ENCODE measurements at regions not wholly inside any gene's neighbourhood (a gene's known extent, or its start where the extent isn't known, plus 50 kb on each side); places are given as distances from the start of the nearest gene placed in this dataset.

GRCh38 chrX:40521868-40522450 lies 58.8 kb upstream of the ATP6AP2 start:
- no peaks in the 10 kb centered on the region for H3K36me3 ChIP-seq (ENCODE audit: control insufficient read depth, insufficient read depth, low read length)
- no peak for DNase-seq (ENCODE audit: low read depth)
- no peak for TF ChIP-seq CTCF (IDR thresholded peaks at IDR 0.05; ENCODE audit: insufficient read depth, low read length, severe bottlenecking)
- no peaks in the 10 kb centered on the region for H3K27me3 ChIP-seq (ENCODE audit: control insufficient read depth, insufficient read depth, low read length)
- no peak for FAIRE-seq
- no peak overlapping the region for H3K4me3 ChIP-seq (ENCODE audit: low read depth, low read length)

DNA sequence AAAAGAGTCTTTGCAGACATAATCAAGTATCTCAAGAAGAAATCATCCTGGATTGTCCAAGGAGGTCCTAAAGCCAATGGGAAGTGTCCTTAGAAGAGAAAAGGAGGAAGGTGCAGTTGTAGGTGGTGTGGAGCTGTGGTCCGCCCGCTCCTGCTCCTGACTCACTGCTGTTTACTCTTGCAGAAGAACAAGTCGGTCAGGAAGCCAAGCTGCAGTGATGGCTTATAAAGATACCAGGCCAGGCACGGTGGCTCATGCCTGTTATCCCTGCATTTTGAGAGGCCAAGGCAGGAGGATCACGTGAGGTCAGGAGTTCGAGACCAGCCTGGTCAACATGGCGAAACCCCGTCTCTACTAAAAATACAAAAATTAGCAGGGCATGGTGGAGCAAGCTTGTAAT lies 66.4 kb upstream of the ATP6AP2 start:
- DNase-seq (ENCODE audit: low read depth) (peak; percentile 7), FAIRE-seq (no peak)
- no peak for TF ChIP-seq CTCF (IDR thresholded peaks at IDR 0.05; ENCODE audit: insufficient read depth, low read length, severe bottlenecking)
- Histone ChIP-seq H3K4me3 (ENCODE audit: low read depth, low read length) (no peak overlapping the region), H3K27me3 (ENCODE audit: control insufficient read depth, insufficient read depth, low read length) (no peaks in the 10 kb centered on the region), H3K36me3 (ENCODE audit: control insufficient read depth, insufficient read depth, low read length) (no peaks in the 10 kb centered on the region)

- no peak for TF ChIP-seq CTCF (IDR thresholded peaks at IDR 0.05; ENCODE audit: insufficient read depth, low read length, severe bottlenecking)
Measured at GRCh38 chrX:40513835-40514234, 66.9 kb upstream of the ATP6AP2 start.

DNA sequence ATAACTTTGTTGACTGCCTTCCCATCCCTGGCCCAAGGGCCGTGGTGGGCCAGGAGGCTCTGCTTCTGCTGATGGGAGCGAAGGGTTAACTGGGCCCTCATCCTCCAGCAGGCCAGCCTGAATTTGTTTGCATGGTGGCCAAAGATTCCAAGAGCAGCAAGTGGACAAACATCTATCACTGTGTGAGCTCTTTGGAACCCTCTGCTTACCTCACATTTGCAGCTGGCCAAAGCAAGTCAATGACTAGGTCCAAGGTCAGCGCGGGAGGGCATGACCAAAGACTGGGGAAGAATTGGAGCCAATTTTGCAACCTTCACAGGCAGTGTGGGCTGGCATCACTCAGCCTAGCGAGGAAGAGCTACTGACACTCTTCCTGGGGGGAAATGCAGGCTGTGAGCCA lies 67.8 kb upstream of the ATP6AP2 start:
- FAIRE-seq = no peak

More at GRCh38 chrX:40513835-40514234, 66.9 kb upstream of the ATP6AP2 start:
- no peak overlapping the region for H3K4me3 ChIP-seq (ENCODE audit: low read depth, low read length)
- FAIRE-seq (no peak), DNase-seq (ENCODE audit: low read depth) (no peak)
- H3K27me3 ChIP-seq (ENCODE audit: control insufficient read depth, insufficient read depth, low read length) = no peaks in the 10 kb centered on the region
- no peaks in the 10 kb centered on the region for H3K36me3 ChIP-seq (ENCODE audit: control insufficient read depth, insufficient read depth, low read length)

GRCh38 chrX:40511258-40511657 lies 69.5 kb upstream of the ATP6AP2 start:
- FAIRE-seq (no peak), DNase-seq (ENCODE audit: low read depth) (no peak)
- TF ChIP-seq CTCF (IDR thresholded peaks at IDR 0.05; ENCODE audit: insufficient read depth, low read length, severe bottlenecking) = no peak
- Histone ChIP-seq H3K27me3 (ENCODE audit: control insufficient read depth, insufficient read depth, low read length) (no peaks in the 10 kb centered on the region), H3K36me3 (ENCODE audit: control insufficient read depth, insufficient read depth, low read length) (no peaks in the 10 kb centered on the region), H3K4me3 (ENCODE audit: low read depth, low read length) (no peak overlapping the region)

More for the DNA sequence above, 67.8 kb upstream of the ATP6AP2 start:
- no peaks in the 10 kb centered on the region for H3K27me3 ChIP-seq (ENCODE audit: control insufficient read depth, insufficient read depth, low read length)
- no peak for TF ChIP-seq CTCF (IDR thresholded peaks at IDR 0.05; ENCODE audit: insufficient read depth, low read length, severe bottlenecking)
- no peak overlapping the region for H3K4me3 ChIP-seq (ENCODE audit: low read depth, low read length)
- no peaks in the 10 kb centered on the region for H3K36me3 ChIP-seq (ENCODE audit: control insufficient read depth, insufficient read depth, low read length)
- no peak for DNase-seq (ENCODE audit: low read depth)

GRCh38 chrX:40508560-40508959 lies 72.2 kb upstream of the ATP6AP2 start:
- no peak for FAIRE-seq

More at GRCh38 chrX:40508560-40508959, 72.2 kb upstream of the ATP6AP2 start:
- no peak for TF ChIP-seq CTCF (IDR thresholded peaks at IDR 0.05; ENCODE audit: insufficient read depth, low read length, severe bottlenecking)
- Histone ChIP-seq H3K36me3 (ENCODE audit: control insufficient read depth, insufficient read depth, low read length) (no peaks in the 10 kb centered on the region), H3K27me3 (ENCODE audit: control insufficient read depth, insufficient read depth, low read length) (no peaks in the 10 kb centered on the region), H3K4me3 (ENCODE audit: low read depth, low read length) (no peak overlapping the region)
- DNase-seq (ENCODE audit: low read depth) = no peak

Measured in bronchial epithelial cell (primary cell).